K562 (cell line): ENCODE measurements at regions not wholly inside any gene's neighbourhood (a gene's known extent, or its start where the extent isn't known, plus 50 kb on each side); places are given as distances from the start of the nearest gene placed in this dataset.

Source experiments
- ATAC-seq: fragments of 200-7000 bp; cut with Tn5 transposase; 3 replicates; pipeline ENCODE4 v1.9.1; 2020; ENCODE audit warnings: moderate library complexity
- BruUV-seq: library from RNA; stranded (reverse); fragments of 400-500 nt; replicated peaks from 2 replicates; lab custom pipeline; 2021; lab: Mats Ljungman, UMichigan
- CTCF ChIA-PET: fragments of 300-600 bp; formaldehyde crosslinking; extraction: SDS; loops from one replicate; lab custom pipeline; 2021; ENCODE audit warnings: low intra/inter-chr PET ratio; lab: Yijun Ruan, JAX
- POLR2A ChIA-PET: fragments of 300-600, 350-650 bp; sonication (Branson Sonifier 250); formaldehyde crosslinking; extraction: SDS; loops from one replicate; lab custom pipeline; 2021; ENCODE audit warnings: antibody characterized with exemption, inconsistent platforms; lab: Yijun Ruan, JAX
- DNase-seq, 4 experiments: peaks; one replicate each; pipeline versions ENCODE4 v3.0.0 to v3.0.0-alpha.2; 2011 to 2018; ENCODE audit warnings: low spot score in 3 of 4, mixed read lengths in 3 of 4; ENCODE audit errors: extremely low read depth in 1 of 4
- FAIRE-seq: peaks from 2 replicates; lab custom pipeline; 2011; peaks lifted over from hg19 to GRCh38; lab: Jason Lieb, UNC
- H2AFZ ChIP-seq: 2 replicates; pipeline ENCODE4 v1.6.0; 2011; ENCODE audit warnings: low read depth, low read length, control low read depth, inconsistent platforms
- H3K27ac ChIP-seq: fragments of 200-600 bp; 3 replicates; pipeline ENCODE4 v1.8.0; 2011; ENCODE audit warnings: low read depth, mild to moderate bottlenecking, control low read depth, inconsistent platforms, low read length, moderate library complexity, mixed read lengths; ENCODE audit errors: extremely low read depth
- H3K27me3 ChIP-seq, 2 experiments: fragments of 300-600 bp in 1 of 2; 2 replicates in 1 of 2; 3 replicates in 1 of 2; pipeline versions ENCODE4 v1.6.0 to v1.8.0; 2011; ENCODE audit warnings: inconsistent platforms in 2 of 2, low read length in 2 of 2, mild to moderate bottlenecking in 1 of 2, mixed read lengths in 1 of 2, moderate library complexity in 1 of 2; ENCODE audit not compliant: control insufficient read depth in 2 of 2, insufficient read depth in 2 of 2
- H3K36me3 ChIP-seq: fragments of 300-600 bp; 3 replicates; pipeline ENCODE4 v1.8.0; 2011; ENCODE audit warnings: mild to moderate bottlenecking, low read length, inconsistent platforms; ENCODE audit not compliant: control insufficient read depth, insufficient read depth
- H3K4me1 ChIP-seq, 2 experiments: fragments of 200-600 bp in 1 of 2; replicated peaks in 1 of 2; 2 replicates in 1 of 2; 3 replicates in 1 of 2; pipeline versions ENCODE4 v1.5.1 to v1.8.0; 2011; ENCODE audit warnings: inconsistent platforms in 2 of 2, low read length in 2 of 2, mild to moderate bottlenecking in 1 of 2, mixed read lengths in 1 of 2, moderate library complexity in 1 of 2; ENCODE audit not compliant: control insufficient read depth in 2 of 2, insufficient read depth in 2 of 2
- H3K4me2 ChIP-seq: 2 replicates; pipeline ENCODE4 v1.6.1; 2011; ENCODE audit warnings: low read length, control low read depth, inconsistent platforms, mixed read lengths; ENCODE audit not compliant: insufficient read depth
- H3K4me3 ChIP-seq: fragments of 200-600 bp; sonication (generic), shearing (Covaris generic); 2 replicates; pipeline ENCODE4 v1.5.1; 2016; ENCODE audit warnings: control low read depth, inconsistent platforms
- H3K79me2 ChIP-seq: fragments of 200-600 bp; 3 replicates; pipeline ENCODE4 v1.8.0; 2011; ENCODE audit warnings: low read length, inconsistent platforms; ENCODE audit not compliant: control insufficient read depth, insufficient read depth
- H3K9ac ChIP-seq, 2 experiments: 2 replicates each; pipeline versions ENCODE4 v1.6.0 to v1.6.1; 2011; ENCODE audit warnings: low read depth in 2 of 2, low read length in 2 of 2, control low read depth in 1 of 2, inconsistent platforms in 1 of 2, mild to moderate bottlenecking in 1 of 2, mixed read lengths in 1 of 2; ENCODE audit not compliant: insufficient read depth in 1 of 2
- H3K9me1 ChIP-seq: one replicate; pipeline ENCODE4 v1.6.0; 2011; ENCODE audit warnings: inconsistent platforms, mild to moderate bottlenecking, low read length, moderate library complexity; ENCODE audit not compliant: control insufficient read depth, insufficient read depth
- H3K9me3 ChIP-seq: replicated peaks from 2 replicates; pipeline ENCODE4 v1.5.1; 2011; ENCODE audit warnings: low read depth, low read length, inconsistent platforms; ENCODE audit not compliant: control insufficient read depth, insufficient read depth
- H4K20me1 ChIP-seq: replicated peaks from 2 replicates; pipeline ENCODE4 v1.6.1; 2011; ENCODE audit warnings: low read length, inconsistent platforms, mixed read lengths; ENCODE audit not compliant: control insufficient read depth, insufficient read depth
- ATF3 ChIP-seq, 2 experiments: fragments of 450-650 bp in 1 of 2; sonication (generic) in 1 of 2; formaldehyde crosslinking in 1 of 2; IDR thresholded peaks in 1 of 2; conservative IDR thresholded peaks in 1 of 2; 2 replicates each; pipeline versions ENCODE4 v1.6.1 to v1.8.1; 2016 to 2023; ENCODE audit warnings: mild to moderate bottlenecking in 2 of 2, moderate library complexity in 2 of 2, inconsistent platforms in 1 of 2, missing genetic modification reagents in 1 of 2
- CEBPB ChIP-seq: fragments of 450-650 bp; IDR thresholded peaks from 2 replicates; pipeline ENCODE4 v1.6.1; 2016; ENCODE audit warnings: missing genetic modification characterization, missing compliant biosample characterization
- CEBPG ChIP-seq, 3 experiments: fragments of 200-800 bp in 1 of 3; sonication (Bioruptor generic) in 1 of 3; sonication (generic) in 1 of 3; formaldehyde crosslinking in 1 of 3; IDR thresholded peaks in 2 of 3; conservative IDR thresholded peaks in 1 of 3; 2 replicates each; pipeline versions ENCODE4 v1.6.1 to v1.8.0; 2016 to 2022; ENCODE audit warnings: missing compliant biosample characterization in 2 of 3, missing genetic modification characterization in 2 of 3, mild to moderate bottlenecking in 1 of 3, missing genetic modification reagents in 1 of 3
- CTCFL ChIP-seq: IDR thresholded peaks from 2 replicates; pipeline ENCODE4 v1.6.1; 2011; ENCODE audit warnings: borderline replicate concordance, low read depth, mild to moderate bottlenecking, moderate library complexity, low read length; ENCODE audit not compliant: insufficient read depth, poor library complexity, severe bottlenecking
- DEAF1 ChIP-seq: fragments of 450-650 bp; formaldehyde crosslinking; IDR thresholded peaks from 2 replicates; pipeline ENCODE4 v1.4.0; 2020; ENCODE audit warnings: mild to moderate bottlenecking, moderate library complexity
- NFE2 ChIP-seq: IDR thresholded peaks from 2 replicates; pipeline ENCODE4 v1.6.1; 2014; ENCODE audit warnings: antibody characterized with exemption, low read depth
- PHF20 ChIP-seq: fragments of 450-650 bp; IDR thresholded peaks from 2 replicates; pipeline ENCODE4 v1.6.1; 2018; ENCODE audit not compliant: partially characterized antibody
- PHTF2 ChIP-seq: fragments of 250-450 bp; sonication (Bioruptor Pico); IDR thresholded peaks from 2 replicates; pipeline ENCODE4 v1.5.0; 2021; ENCODE audit warnings: mild to moderate bottlenecking
- RFX1 ChIP-seq: fragments of 450-650 bp; IDR thresholded peaks from 2 replicates; pipeline ENCODE4 v1.6.1; 2016; ENCODE audit warnings: mild to moderate bottlenecking, moderate library complexity
- TAF9B ChIP-seq: fragments of 450-650 bp; IDR thresholded peaks from 2 replicates; pipeline ENCODE4 v1.6.1; 2018; ENCODE audit warnings: mild to moderate bottlenecking; ENCODE audit not compliant: partially characterized antibody
- YY1 ChIP-seq, 3 experiments: IDR thresholded peaks; 2 replicates each; pipeline ENCODE4 v1.6.1; 2011; ENCODE audit warnings: low read length in 2 of 3, mild to moderate bottlenecking in 2 of 3, moderate library complexity in 2 of 3, borderline replicate concordance in 1 of 3, control low read depth in 1 of 3, low read depth in 1 of 3; ENCODE audit not compliant: insufficient read depth in 3 of 3, insufficient replicate concordance in 2 of 3, control insufficient read depth in 1 of 3, insufficient read length in 1 of 3; ENCODE audit errors: extremely low read depth in 1 of 3
- ZNF197 ChIP-seq: fragments of 200-800 bp; sonication (Bioruptor generic); IDR thresholded peaks from 2 replicates; pipeline ENCODE4 v1.6.1; 2016; ENCODE audit warnings: low read depth, missing genetic modification characterization, missing compliant biosample characterization
- ZNF253 ChIP-seq: fragments of 250-450 bp; sonication (Bioruptor Pico); conservative IDR thresholded peaks from 2 replicates; pipeline ENCODE4 v1.6.1; 2021; ENCODE audit warnings: mild to moderate bottlenecking
- ZNF280B ChIP-seq: fragments of 250-450 bp; sonication (Bioruptor Pico); IDR thresholded peaks from 2 replicates; pipeline ENCODE4 v1.5.1; 2021; ENCODE audit warnings: mild to moderate bottlenecking
- WGBS: fragments of 100-300 bp; shearing (Covaris generic); methylation state at CpG from one replicate; pipeline ENCODE4 v1.1.6; 2016; ENCODE audit warnings: low coverage, mixed read lengths; ENCODE audit not compliant: insufficient coverage; ENCODE audit errors: missing lambda C conversion rate; 5-methylcytosine and 5-hydroxymethylcytosine counted together
- in situ Hi-C: fragments of 300-500 bp; cut with MboI; formaldehyde crosslinking; loops from 4 replicates; pipeline ENCODE4 v1.15.0; 2018; ENCODE audit warnings: inconsistent platforms, mixed read lengths
- intact Hi-C: fragments of 100-400 bp; cut with micrococcal nuclease; formaldehyde crosslinking; loops from 2 replicates; pipeline ENCODE4 v1.14.2; 2022

GRCh38 chr6:50110587-50110986, 60.9 kb upstream of the DEFB112 start:
- no peak for DNase-seq
- no peak for FAIRE-seq
- POLR2A ChIA-PET = no interaction called here
- TF ChIP-seq PHF20 = no peak
- no peak for TF ChIP-seq ATF3 (IDR thresholded peaks at IDR 0.05)
- TF ChIP-seq ATF3 (CRISPR knock-in tag; conservative IDR thresholded peaks at IDR 0.05) = no peak
- TF ChIP-seq CTCFL = no peak
- 0 out of 2 replicates have a peak, but pooled peaks have one; percentile 12 for TF ChIP-seq CEBPB (tag)
- TF ChIP-seq RFX1 = no peak
- TF ChIP-seq ZNF197 (CRISPR knock-in tag) = no peak
- no peak for TF ChIP-seq DEAF1 (CRISPR knock-in tag)
- TF ChIP-seq ZNF280B (CRISPR knock-in tag) = no peak
- no peak for TF ChIP-seq NFE2
- no peak for TF ChIP-seq YY1 (IDR thresholded peaks at IDR 0.05; ENCODE audit: borderline replicate concordance in 1 of 3, control insufficient read depth in 1 of 3, extremely low read depth in 1 of 3, insufficient read depth in 3 of 3, insufficient read length in 1 of 3, insufficient replicate concordance in 2 of 3, low read depth in 1 of 3, low read length in 2 of 3)
- no peak for TF ChIP-seq PHTF2 (CRISPR knock-in tag)
- no peak for TF ChIP-seq TAF9B
- no peak for TF ChIP-seq CEBPG (CRISPR knock-in tag; IDR thresholded peaks at IDR 0.05)
- TF ChIP-seq CEBPG (tag; conservative IDR thresholded peaks at IDR 0.05 in 1 of 2, IDR thresholded peaks at IDR 0.05 in 1 of 2) = peak in 1 of 2 experiments; percentile 64; a peak in 2 of 4 replicates
- TF ChIP-seq ZNF253 (CRISPR knock-in tag) = no peak

More at GRCh38 chr6:50110587-50110986, 60.9 kb upstream of the DEFB112 start:
- no peaks in the 10 kb centered on the region for H3K36me3 ChIP-seq
- H3K27me3 ChIP-seq = no peaks in the 10 kb centered on the region
- no TSS peak for BruUV-seq
- ATAC-seq = no peak
- H3K4me3 ChIP-seq = no peak overlapping the region
- WGBS = 0% methylated on average over 2 of the region's 2 CpGs
- H3K4me1 ChIP-seq = no peaks in the 10 kb centered on the region
- H2AFZ ChIP-seq = no peak overlapping the region
- H3K4me2 ChIP-seq = no peak overlapping the region
- H3K9me1 ChIP-seq = no peaks in the 10 kb centered on the region
- CTCF ChIA-PET = no interaction called here
- no peaks in the 10 kb centered on the region for H4K20me1 ChIP-seq
- intact Hi-C loops (no loop called here), in situ Hi-C loops (no loop called here)
- H3K9ac ChIP-seq = no peak overlapping the region
- no peak overlapping the region for H3K27ac ChIP-seq
- no peaks in the 10 kb centered on the region for H3K79me2 ChIP-seq
- H3K9me3 ChIP-seq = no peaks in the 10 kb centered on the region
